ENCODE measurements at regions not wholly inside any gene's neighbourhood (a gene's known extent, or its start where the extent isn't known, plus 50 kb on each side); places are given as distances from the start of the nearest gene placed in this dataset.

- CTCF ChIA-PET, result no interaction called here
- dilution Hi-C loops (cut with MboI; ENCODE audit: extremely low pct_ligation_motif_present, low sequenced_read_pairs) (no loop called here), intact Hi-C loops (cut with micrococcal nuclease) (no loop called here)
- H3K9me3 ChIP-seq (replicated peaks; ENCODE audit: control insufficient read depth, insufficient read depth, low read length), result no peaks in the 10 kb centered on the region
- DNase-seq (ENCODE audit: low read depth, low spot score) (no peak), FAIRE-seq (no peak)
- no peaks in the 10 kb centered on the region for H3K79me2 ChIP-seq (ENCODE audit: control insufficient read depth, insufficient read depth, low read length)
- H3K36me3 ChIP-seq (ENCODE audit: control insufficient read depth in 2 of 2, extremely low read depth in 1 of 2, insufficient read depth in 2 of 2, low read length in 2 of 2), result no peaks in the 10 kb centered on the region
- no peaks in the 10 kb centered on the region for H3K4me1 ChIP-seq (ENCODE audit: control insufficient read depth, extremely low read depth, insufficient read depth, low read length)
- H3K9me1 ChIP-seq (replicated peaks; ENCODE audit: control insufficient read depth, extremely low read depth, insufficient read depth, low read length), result no peaks in the 10 kb centered on the region
- no peak overlapping the region for H3K27ac ChIP-seq (ENCODE audit: insufficient read depth, low read depth, low read length)
- H3K9ac ChIP-seq (replicated peaks; ENCODE audit: extremely low read depth, insufficient read depth, low read length), result no peak overlapping the region
- BruUV-seq (replicated peaks), result no TSS peak
- no peak overlapping the region for H2AFZ ChIP-seq (ENCODE audit: low read depth, low read length)
- no peak overlapping the region for H3K4me2 ChIP-seq (ENCODE audit: insufficient read depth, low read length)
- H3K4me3 ChIP-seq (replicated peaks in 1 of 3; ENCODE audit: insufficient read depth in 1 of 3, low read depth in 1 of 3, low read length in 3 of 3), result no peak overlapping the region
- no peaks in the 10 kb centered on the region for H4K20me1 ChIP-seq (replicated peaks; ENCODE audit: control insufficient read depth, extremely low read depth, insufficient read depth, low read length)
- peaks cover 0 to 2% of the 10 kb centered on the region in 2 experiments for H3K27me3 ChIP-seq (ENCODE audit: control insufficient read depth in 2 of 2, insufficient read depth in 2 of 2, low read length in 2 of 2)
- TF ChIP-seq EZH2 (IDR thresholded peaks at IDR 0.05; ENCODE audit: borderline replicate concordance, low read depth, low read length, severe bottlenecking) (no peak), MAX (IDR thresholded peaks at IDR 0.05; ENCODE audit: insufficient read depth, insufficient read length) (no peak), MYC (IDR thresholded peaks at IDR 0.05; ENCODE audit: low read depth, low read length) (no peak), FOS (IDR thresholded peaks at IDR 0.05; ENCODE audit: borderline replicate concordance, insufficient read depth, low read length) (no peak), POLR2A (IDR thresholded peaks at IDR 0.05; ENCODE audit: low read depth, low read length) (no peak), GATA2 (IDR thresholded peaks at IDR 0.05; ENCODE audit: insufficient read depth, insufficient read length, low read depth, low read length) (no peak), POLR2AphosphoS5 (IDR thresholded peaks at IDR 0.05; ENCODE audit: insufficient read depth, low read depth, low read length) (no peak), JUN (IDR thresholded peaks at IDR 0.05; ENCODE audit: borderline replicate concordance, insufficient read depth, insufficient read length, low read depth) (no peak), CTCF (IDR thresholded peaks at IDR 0.05; ENCODE audit: extremely low read depth in 1 of 2, insufficient read depth in 1 of 2, low read depth in 1 of 2, low read length in 2 of 2) (no peak)
- POLR2A ChIA-PET, result no interaction called here
Measured at GRCh38 chr10:10661176-10661575, 356.5 kb upstream of the CELF2 start.

All from endothelial cell of umbilical vein (primary cell).